CD4-positive, alpha-beta T cell treated with Interleukin-17A for 1 hour (primary cell): ENCODE measurements at regions not wholly inside any gene's neighbourhood (a gene's known extent, or its start where the extent isn't known, plus 50 kb on each side); places are given as distances from the start of the nearest gene placed in this dataset.
"Not testable (repeated sequence)": the region's sequence is repeated elsewhere in the genome, so short reads cannot be mapped to it uniquely, and the experiment has no call there.

ENCODE experiments used
- DNase-seq: peaks from one replicate; pipeline ENCODE4 v3.0.0-alpha.2; 2020

- DNase-seq: no peak
These were observed 160.3 kb downstream of the TLR4 start for GRCh38 chr9:117864385-117865057.

DNA sequence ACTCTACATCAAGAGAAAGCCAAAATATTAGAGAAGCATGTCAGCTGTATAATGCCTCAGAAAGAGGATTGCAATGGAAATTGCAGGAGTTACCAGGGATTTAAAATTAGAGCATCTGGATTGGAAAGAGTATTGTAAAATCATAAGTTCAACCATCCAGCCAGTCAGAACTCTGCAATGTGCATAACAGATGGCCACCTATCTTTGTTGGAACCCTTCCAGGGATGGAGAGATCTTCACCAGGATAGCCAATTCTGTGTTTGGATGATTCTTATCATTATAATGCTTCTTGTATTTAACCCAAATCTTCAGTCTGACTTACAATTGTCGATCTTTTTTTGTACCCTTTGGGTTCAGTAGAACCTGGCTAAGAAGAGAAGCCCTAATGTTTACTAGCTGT is 164.4 kb downstream of the TLR4 start:
- no peak for DNase-seq

GRCh38 chr9:117869287-117869686 is 165.1 kb downstream of the TLR4 start:
- peak; percentile 2 for DNase-seq

DNA sequence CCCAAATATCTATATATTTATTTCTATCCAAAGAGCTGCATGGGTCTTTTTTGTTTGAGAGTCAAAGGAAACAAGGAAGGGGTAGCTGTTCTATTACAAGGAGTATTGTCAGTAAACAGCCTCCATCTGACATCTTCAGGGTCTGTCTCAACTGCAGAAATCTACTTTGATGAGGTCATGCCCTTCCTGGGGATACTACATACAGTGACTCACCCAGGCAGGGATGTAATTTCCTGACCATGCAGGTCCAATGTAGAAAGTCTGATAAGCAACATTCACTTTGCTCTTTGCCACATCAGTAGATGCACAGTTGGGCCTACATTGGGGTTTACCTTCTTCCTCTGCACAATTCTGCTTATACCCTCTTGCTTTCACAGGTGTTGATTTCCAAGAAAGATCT is 165.5 kb downstream of the TLR4 start:
- no peak for DNase-seq

DNA sequence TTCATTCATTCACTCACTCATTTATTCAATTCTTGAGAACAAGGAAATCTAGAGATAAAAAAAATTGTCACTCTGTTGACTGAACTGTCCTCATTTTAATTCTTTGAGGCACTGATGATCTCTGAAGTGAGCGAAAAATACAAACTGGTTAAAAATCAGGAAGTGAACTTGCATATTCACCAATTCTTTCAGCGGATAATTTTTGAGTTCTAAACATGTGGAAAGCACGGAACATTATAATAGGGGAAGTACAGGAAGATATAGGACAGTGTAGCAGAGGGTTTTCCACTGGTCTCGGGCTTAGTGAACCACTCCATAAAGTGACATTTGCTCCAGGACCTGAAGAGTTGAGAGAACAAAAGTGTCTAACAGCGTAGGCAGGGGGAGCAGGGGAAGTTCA is 169.5 kb downstream of the TLR4 start:
- no peak for DNase-seq

- DNase-seq: no peak
These were observed 171.7 kb downstream of the TLR4 start for GRCh38 chr9:117875886-117876285.

DNA sequence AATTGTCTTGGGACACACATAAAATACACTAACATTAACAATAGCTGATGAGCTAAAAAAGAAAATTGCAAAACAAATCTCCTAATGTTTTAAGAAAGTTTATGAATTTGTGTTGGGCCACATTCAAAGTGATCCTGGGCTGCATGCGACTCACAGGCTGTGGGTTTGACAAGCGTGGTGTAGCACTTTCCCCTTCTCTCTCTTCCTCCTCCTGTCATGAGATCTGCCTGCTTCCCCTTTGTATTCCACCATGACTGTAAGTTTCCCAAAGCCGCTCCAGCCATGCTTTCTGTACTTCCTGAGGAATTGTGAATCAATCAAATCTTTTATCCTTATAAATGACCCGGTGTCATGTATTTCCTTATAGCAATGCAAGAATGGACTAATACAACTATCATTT is 178.0 kb downstream of the TLR4 start:
- no peak for DNase-seq

DNA sequence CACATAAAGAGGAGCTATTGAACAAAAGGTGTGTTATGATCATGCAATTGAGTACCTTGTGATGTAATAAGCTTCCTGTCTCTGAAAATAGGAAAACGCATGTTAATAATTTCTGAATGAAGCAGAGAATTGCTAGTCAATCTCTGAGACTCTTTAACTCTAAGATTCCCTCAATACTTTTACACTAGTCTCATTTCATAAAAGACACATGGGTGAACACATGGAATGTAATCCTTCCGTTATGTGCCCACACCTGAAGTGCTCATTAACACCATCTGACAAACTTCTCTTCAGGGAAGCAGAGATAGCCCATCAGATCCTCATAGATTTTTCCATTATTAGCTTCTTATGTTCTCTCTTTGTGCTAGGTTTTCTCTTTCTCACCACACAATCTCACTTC is 182.4 kb downstream of the TLR4 start:
- DNase-seq: no peak

GRCh38 chr9:117887383-117887782 is 183.2 kb downstream of the TLR4 start:
- no peak for DNase-seq

DNA sequence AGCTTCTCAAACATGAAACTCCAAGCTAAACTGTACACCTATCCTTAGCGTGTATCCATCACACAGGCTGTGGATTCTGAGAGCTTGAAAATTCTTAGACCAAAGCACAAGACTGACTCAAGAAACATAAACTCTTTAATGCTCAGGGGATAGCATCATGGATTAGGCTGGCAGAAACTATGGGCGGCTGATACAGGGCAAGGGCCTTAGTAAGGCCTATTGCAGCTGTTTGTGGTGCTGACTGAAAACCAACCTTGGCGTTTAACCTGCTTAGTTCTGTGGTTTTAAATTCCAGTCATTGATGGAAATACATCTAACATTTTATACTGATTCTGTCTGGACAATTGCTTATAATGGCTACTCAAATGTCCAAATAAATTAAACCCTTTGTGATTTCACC is 183.7 kb downstream of the TLR4 start:
- DNase-seq: no peak

DNA sequence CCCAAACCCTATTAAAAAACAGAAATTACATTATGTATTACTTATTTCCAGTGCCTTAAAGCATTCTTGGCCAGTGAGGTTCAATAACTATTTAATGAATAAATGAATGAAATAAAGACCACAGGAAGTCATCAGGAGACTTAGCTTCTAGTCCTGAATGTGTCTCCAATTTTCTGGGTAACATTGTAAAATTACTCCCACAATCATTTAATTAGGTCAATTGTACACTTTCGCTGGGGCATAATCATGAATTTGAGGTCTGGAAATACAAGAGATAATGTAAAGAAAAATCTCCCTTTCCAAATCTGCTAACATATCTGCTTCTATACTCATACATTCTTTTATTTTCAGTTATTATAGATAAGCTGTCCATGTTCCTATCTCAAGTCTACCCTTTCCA is 199.2 kb downstream of the TLR4 start:
- no peak for DNase-seq

DNA sequence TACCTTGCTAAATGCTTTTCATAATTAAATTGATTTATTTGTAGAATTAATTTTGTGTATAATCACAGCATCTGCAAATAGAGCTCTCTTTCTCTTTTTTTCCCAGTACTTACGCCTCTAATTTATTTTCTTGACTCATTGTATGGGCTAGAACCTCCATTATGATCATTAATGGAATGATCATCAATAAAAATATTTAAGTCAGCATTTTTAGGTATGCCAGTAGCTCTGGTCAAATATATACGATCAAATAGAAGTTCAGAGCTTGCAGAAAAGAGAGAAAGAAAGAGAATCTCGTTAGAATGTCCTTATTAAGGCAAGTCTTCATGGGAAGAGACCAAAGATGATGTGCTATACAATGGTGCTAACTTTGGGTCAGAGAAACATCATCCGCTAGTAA is 202.6 kb downstream of the TLR4 start:
- DNase-seq: no peak

GRCh38 chr9:117907420-117907819 is 203.2 kb downstream of the TLR4 start:
- DNase-seq: no peak

- DNase-seq: no peak
These were observed 212.1 kb downstream of the TLR4 start for GRCh38 chr9:117916291-117916690.

DNA sequence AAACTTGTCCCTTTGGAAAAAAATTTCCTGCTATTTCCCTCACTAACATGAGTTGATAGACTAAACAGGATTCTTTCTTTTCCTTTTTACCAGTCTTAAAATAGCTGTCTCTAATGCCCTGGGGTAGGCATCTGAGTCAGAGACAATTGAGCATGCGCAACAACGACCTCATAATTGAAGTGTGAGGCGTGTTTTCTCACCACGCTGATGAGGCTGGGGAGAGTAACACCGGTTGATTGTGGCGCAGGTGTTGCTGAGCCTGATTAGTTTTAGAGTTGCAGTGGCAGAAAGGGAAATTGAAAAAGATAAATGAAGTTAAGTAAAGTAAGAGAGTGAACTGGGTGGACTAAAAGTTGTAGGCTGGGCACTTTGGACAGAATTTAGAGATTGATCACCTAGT is 213.7 kb downstream of the TLR4 start:
- DNase-seq: no peak

DNA sequence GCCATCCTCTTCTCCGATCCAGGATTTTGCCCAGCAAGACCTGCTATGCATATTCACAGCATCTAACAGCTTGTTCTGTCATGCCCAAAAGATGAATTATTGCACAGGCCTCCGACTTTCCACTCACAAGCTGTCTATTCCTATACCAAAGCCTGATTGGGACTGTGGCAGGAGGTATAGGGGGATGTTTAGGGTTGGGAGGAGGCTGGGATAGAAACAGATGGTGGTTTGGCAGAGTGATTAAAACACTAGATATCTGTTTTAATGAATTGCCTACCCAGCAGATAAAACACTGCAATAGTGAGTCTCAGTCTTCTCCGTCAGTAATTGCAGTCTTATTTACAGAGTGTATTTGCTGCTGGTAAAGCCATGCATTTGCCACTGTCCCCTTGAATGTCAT is 215.3 kb downstream of the TLR4 start:
- DNase-seq: no peak

GRCh38 chr9:117926031-117926658 is 221.9 kb downstream of the TLR4 start:
- DNase-seq: no peak

DNA sequence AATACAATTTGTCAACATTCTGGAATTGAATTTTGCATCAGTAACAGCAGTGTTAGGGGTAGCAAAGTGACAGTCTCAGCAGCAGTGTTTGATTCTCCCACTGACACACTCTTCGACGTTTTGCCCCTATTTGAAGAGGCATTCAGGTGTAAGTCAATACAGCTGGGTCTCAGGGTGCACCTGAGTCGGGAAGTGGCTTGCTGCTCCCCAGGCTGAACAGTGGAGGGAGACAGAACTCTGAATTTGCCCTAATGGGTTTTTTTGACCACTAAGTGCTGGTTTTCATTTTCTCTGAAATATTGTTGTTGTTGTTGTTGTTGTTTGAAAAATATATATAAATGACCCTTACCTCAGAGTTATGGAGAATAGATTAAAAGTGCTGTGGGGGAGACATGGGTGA is 223.2 kb downstream of the TLR4 start:
- no peak for DNase-seq

DNA sequence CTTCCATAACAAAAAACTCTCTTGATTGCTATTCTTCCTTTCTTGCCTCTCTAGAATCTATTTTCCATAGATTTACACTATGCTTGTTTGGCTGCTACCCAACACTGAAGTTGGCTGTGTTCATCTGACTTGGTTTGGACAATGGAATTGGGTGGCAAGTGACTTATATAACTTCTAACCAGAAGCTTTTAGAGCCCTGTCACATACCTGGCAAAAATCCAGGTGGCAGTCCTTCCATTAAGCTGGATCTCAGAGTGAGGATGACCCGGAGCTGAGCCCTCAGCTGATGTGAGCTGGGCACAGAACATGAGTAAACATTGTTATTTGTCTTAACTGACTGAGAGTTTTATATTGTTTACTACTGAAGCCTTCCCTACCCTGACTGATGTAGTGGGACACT is 225.7 kb downstream of the TLR4 start:
- DNase-seq: no peak

DNA sequence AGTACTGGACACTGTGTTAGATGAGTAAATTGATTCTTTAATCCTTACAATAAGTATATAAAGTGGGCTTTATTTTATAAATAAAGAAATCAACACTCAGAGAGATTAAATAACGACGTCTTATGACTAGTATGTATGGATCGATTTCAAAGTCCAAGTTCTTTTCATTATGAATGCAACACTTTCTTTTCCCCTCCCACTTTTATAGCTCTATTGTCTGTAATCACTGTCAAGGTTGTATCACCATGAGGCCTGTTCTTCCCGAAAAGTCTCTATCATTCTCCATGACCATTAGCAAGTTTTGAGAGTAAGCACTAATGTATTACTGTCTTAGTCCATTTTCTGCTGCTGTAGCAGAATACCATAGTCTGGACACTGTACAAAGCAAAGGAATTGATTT is 228.4 kb downstream of the TLR4 start:
- DNase-seq: no peak

DNA sequence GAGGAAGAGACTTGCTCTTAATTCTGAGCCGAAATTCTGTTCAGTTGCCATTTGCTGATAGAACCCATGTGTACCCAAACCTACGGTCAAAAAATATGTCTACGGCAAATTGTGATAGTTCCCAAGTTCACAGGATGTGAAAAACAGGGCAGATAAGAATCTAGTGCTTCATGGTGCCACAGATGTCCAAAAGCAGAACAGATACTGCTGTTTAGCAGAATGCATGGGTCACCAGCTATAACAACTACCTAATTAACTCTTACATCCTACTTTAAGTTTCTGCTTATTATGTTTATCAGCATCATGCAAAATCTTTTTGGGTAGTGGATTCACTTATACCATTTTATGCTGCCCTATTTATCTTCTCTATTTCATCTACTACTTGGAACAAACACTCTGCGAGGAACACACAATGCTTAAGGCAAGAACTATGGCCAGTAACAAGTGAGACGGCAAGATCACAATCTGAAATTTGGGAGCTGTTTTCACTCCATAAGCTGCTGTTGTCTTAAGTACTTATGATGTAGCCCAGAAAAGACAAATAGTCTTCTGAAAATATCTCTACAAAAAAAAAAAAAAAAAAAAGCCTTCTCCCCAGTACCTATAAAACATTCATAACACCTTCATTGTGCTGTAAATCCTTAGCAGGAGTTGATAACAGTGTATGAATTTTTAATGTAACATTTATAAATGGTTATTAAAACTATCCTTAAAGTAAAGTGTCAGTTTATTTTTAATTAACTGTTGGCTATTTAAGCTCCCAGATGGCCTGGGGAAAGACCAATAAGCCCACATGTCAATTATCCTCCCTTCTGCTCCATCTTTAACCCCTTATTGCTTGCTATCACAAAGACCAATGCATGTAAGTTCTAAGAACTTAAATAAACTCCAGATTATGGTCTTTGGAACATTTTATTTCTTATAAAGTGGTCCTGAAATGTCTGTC is 232.3 kb downstream of the TLR4 start:
- no peak for DNase-seq

DNA sequence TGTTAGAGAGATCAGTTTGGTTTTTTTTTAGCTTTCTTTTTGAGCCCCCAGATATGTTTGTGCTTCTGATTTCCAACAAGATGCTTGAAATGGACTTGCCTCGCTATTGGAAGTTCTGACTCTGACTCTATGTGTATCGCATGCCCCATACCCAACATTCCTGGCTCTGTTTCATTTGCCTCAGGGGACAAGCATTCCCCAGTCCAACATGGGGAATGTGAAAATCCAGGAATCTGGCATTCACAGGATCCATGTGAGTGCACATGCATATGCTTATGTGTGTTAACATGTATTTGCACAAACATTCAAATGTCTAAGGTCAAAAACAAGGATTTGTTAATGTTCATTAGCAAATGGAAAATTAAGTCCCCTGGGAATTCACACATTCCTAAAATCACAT is 233.9 kb downstream of the TLR4 start:
- no peak for DNase-seq

- DNase-seq: no peak
These were observed 234.7 kb downstream of the TLR4 start for GRCh38 chr9:117938896-117939295.

- not testable (repeated sequence) for DNase-seq
These were observed 240.5 kb downstream of the TLR4 start for GRCh38 chr9:117944750-117945149.
